Heart right ventricle (tissue), 16 donors: ENCODE measurements at regions not wholly inside any gene's neighbourhood (a gene's known extent, or its start where the extent isn't known, plus 50 kb on each side); places are given as distances from the start of the nearest gene placed in this dataset.

Experiments
- ATAC-seq, 8 donors: fragments of 200-7000 bp; cut with Tn5 transposase; one replicate each; pipeline ENCODE4 v1.9.1; 2020; ENCODE audit warnings: mild to moderate bottlenecking in 8 of 8, moderate library complexity in 8 of 8, moderate number of reproducible peaks in 1 of 8
- DNase-seq, 2 donors: peaks; one replicate each; pipeline ENCODE4 v3.0.0-alpha.2; 2020
- H3K27ac ChIP-seq, 10 donors: fragments of 200-600 bp; sonication (generic) in 2 of 10; one replicate each; pipeline versions ENCODE4 v1.5.0 to v1.8.0; 2020 to 2022; ENCODE audit warnings: mild to moderate bottlenecking in 3 of 10
- H3K27me3 ChIP-seq, 7 donors: fragments of 200-600 bp; one replicate each; pipeline ENCODE4 v1.8.0; 2021 to 2022; ENCODE audit warnings: mild to moderate bottlenecking in 2 of 7
- H3K36me3 ChIP-seq, 9 donors: fragments of 200-600 bp; sonication (generic) in 1 of 9; one replicate each; pipeline versions ENCODE4 v1.5.0 to v1.8.0; 2020 to 2022; ENCODE audit warnings: mild to moderate bottlenecking in 2 of 9
- H3K4me1 ChIP-seq, 9 donors: fragments of 200-600 bp; sonication (generic) in 1 of 9; one replicate each; pipeline versions ENCODE4 v1.5.0 to v1.8.0; 2020 to 2022; ENCODE audit warnings: mild to moderate bottlenecking in 4 of 9
- H3K4me3 ChIP-seq, 10 donors: fragments of 200-600 bp; sonication (generic) in 2 of 10; one replicate each; pipeline versions ENCODE4 v1.5.0 to v1.8.0; 2020 to 2022; ENCODE audit warnings: mild to moderate bottlenecking in 7 of 10, moderate library complexity in 2 of 10
- H3K9me3 ChIP-seq, 11 donors: fragments of 200-600 bp in 10 of 11; sonication (generic) in 2 of 11; one replicate each; pipeline versions ENCODE4 v1.5.0 to v1.8.0; 2013 to 2022; ENCODE audit warnings: mild to moderate bottlenecking in 2 of 11, control low read depth in 1 of 11, moderate library complexity in 1 of 11
- WGBS, 2 donors: extraction: QIAGEN DNeasy Blood & Tissue Kit; methylation state at CpG; one replicate each; pipeline ENCODE4 v1.1.7; 2013; ENCODE audit warnings: inconsistent platforms in 1 of 2; 5-methylcytosine and 5-hydroxymethylcytosine counted together
- intact Hi-C, 10 donors: fragments of 100-400 bp; cut with DNase I; formaldehyde crosslinking; loops; one replicate each; pipeline versions ENCODE4 v1.11.1 to v1.14.2; 2022
- TF ChIP-seq, protein P1 (sequence below), 9 donors: fragments of 200-600 bp; sonication (generic) in 2 of 9; IDR thresholded peaks; one replicate each; pipeline versions ENCODE4 v1.5.0 to v1.8.0; 2021 to 2022; ENCODE audit warnings: antibody characterized with exemption in 9 of 9, mild to moderate bottlenecking in 5 of 9, moderate library complexity in 1 of 9
- donor health status: Arrhythmogenic right ventricular cardiomyopathy.
- donor health status: ischemic (EF 13 %, LVEDD 7.1; RV severe dilation, severe dysfunction).
- donor health status: healthy with polysubstance abuse.
- donor health status: DM: no; HTN: yes; CAD: no.
- donor health status: DM: no; HTN: no; CAD: no.
- donor health status: ischemic (EF 25% LVEDD 6.9; RV normal size, moderate dysfunction).
- donor health status: ischemic (EF 25% LVEDD 5.7; RV mildly dilated, moderate dysfunction).
- donor health status: healthy.
- donor health status: DM: yes; HTN: yes; CAD: no.
- donor health status: Ischemic cardiomyopathy.
- donor health status: ischemic (EF 35%, LVEDD 5.7; RV mildly dilated, moderate dysfunction).
- donor health status: nonischemic (EF 11% LVEDD 7.7; RV severe dilation, severe dysfunction).
- donor health status: DM: yes; HTN: yes; CAD: no.
- donor health status: PGD.
- donor health status: ischemic (EF 29% LVEDD 5.4; RV normal size, mild dysfunction).
- donor health status: nonischemic (EF 23%, LVEDD 6.1; RV moderate dilation, normal function).

DNA sequence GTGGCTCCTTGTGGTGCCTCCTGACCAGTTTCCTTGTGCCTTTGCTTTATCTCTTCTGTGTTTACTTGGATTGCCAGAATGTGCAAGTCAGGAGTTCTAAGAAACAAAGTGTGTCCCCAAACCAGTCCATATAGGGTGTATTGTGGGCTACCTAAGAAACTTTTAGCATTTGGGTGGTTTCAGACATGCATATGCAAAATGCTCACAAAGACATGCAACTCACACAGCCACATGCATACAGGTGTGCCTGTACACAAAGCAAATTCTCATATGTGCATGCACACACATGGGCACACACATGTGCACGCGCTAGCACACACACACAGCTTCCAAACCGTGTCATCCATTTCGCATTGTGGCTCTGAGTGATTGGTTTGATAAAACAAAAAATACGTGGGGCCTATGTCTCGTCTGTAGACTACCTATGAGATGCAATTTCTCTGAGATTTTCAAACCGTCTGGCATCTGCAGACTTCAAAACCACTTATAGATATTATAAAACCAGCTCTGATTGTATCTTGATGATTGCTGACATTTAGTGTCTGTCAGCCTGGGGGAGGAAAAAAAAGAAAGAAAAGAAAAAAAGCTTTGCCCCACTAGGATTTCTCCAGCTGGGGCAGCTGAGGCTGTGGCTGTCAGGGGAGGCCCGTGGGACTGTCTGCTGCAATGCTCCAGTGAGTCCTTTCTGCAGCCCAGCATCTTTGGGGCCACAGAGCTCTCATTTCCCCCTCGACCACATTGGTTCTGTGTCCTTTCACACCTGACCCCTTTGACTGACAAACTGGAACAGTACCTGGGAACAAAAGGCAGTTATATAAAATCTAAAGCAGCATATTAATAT is 556.1 kb downstream of the CMPK2 start:
- peaks cover 0 to 4% (median 0%) of the 10 kb centered on the region in 9 donors for H3K4me1 ChIP-seq
- no peak for DNase-seq
- no peak overlapping the region for H3K4me3 ChIP-seq
- H3K9me3 ChIP-seq = no peaks in the 10 kb centered on the region
- no peak overlapping the region for H3K27ac ChIP-seq
- peaks cover 0 to 7% (median 0%) of the 10 kb centered on the region in 7 donors for H3K27me3 ChIP-seq
- TF ChIP-seq, protein P1, sequence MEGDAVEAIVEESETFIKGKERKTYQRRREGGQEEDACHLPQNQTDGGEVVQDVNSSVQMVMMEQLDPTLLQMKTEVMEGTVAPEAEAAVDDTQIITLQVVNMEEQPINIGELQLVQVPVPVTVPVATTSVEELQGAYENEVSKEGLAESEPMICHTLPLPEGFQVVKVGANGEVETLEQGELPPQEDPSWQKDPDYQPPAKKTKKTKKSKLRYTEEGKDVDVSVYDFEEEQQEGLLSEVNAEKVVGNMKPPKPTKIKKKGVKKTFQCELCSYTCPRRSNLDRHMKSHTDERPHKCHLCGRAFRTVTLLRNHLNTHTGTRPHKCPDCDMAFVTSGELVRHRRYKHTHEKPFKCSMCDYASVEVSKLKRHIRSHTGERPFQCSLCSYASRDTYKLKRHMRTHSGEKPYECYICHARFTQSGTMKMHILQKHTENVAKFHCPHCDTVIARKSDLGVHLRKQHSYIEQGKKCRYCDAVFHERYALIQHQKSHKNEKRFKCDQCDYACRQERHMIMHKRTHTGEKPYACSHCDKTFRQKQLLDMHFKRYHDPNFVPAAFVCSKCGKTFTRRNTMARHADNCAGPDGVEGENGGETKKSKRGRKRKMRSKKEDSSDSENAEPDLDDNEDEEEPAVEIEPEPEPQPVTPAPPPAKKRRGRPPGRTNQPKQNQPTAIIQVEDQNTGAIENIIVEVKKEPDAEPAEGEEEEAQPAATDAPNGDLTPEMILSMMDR (IDR thresholded peaks at IDR 0.05) = no peak
- ATAC-seq = no peak
- intact Hi-C loops = no loop called here
- WGBS, 2 donors = 69 to 75% methylated on average over 9 of the region's 9 CpGs
- H3K36me3 ChIP-seq = no peaks in the 10 kb centered on the region

DNA sequence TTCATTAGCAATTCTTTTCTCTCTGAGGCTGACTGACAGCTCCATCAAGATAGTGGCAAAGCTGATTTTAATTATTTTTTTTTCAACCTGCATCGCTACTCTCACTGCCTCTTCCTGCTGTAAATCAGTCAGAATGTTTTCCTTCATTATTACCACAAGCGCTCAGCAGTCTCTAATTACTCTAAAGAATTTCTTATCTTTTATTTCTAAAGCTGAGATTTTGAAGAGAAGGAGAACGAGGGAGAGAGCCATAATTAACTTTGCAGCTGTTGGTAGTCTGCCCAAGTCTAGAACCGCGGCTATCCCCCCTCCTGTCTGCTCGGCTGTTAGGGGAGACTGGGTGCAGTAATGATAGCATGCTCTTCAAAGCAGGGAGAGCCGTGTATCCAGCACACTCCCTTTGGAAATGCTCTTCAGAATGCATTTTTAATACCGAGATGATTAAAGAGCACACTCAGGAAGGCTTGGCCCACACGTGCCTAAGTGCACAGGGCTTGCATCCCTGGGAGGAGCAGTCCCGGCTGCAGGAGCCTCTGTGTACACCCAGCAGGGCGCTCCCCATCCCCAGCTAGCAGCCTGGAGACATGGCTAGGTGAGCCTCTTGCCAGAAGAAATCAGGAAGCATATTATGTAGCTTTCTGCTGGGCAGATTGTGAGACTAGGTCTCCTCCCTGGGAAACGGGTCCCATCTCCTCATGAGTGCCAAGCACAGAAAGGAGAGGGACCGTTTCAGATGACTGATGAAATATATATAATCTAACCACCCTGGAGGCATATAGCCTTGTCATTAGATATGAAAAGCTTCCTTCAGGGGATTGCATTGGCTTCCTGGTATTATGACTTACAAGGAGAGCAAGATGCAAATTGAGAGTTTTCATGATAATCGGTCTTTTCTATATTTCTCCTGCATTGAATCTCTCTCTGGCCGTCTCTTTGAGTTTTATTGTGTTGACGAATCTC is 555.2 kb downstream of the CMPK2 start:
- WGBS, 2 donors = 40 to 43% methylated on average over 16 of the region's 16 CpGs
- intact Hi-C loops = no loop called here
- DNase-seq (no peak), ATAC-seq (no peak)
- Histone ChIP-seq H3K4me1 (peaks cover 0 to 4% (median 0%) of the 10 kb centered on the region in 9 donors), H3K27ac (no peak overlapping the region), H3K4me3 (no peak overlapping the region), H3K9me3 (no peaks in the 10 kb centered on the region), H3K36me3 (no peaks in the 10 kb centered on the region), H3K27me3 (peaks cover 0 to 10% (median 0%) of the 10 kb centered on the region in 7 donors)
- TF ChIP-seq, protein P1 (IDR thresholded peaks at IDR 0.05) = no peak

DNA sequence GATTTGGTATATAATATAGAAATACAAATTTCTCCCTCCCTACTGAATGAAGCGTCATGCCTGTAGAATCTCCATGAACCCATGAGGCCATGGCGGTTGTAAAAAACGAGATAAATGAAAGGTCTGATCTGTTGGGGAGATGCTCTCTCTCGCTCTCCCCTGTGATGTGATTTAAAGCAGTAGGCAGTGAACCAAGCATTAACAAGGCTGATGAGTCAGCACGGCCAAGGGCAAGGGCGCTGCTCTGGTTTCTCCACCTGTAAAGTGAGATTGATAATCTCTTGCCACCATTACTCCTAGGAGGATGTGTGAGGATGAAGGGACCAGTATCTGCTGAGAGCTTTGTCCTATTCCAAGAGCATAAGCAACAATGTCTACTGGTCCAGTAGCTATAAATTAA is 553.3 kb downstream of the CMPK2 start:
- TF ChIP-seq, protein P1 (IDR thresholded peaks at IDR 0.05) = no peak
- intact Hi-C loops = no loop called here
- WGBS, 2 donors = 89% methylated on average over 6 of the region's 6 CpGs

DNA sequence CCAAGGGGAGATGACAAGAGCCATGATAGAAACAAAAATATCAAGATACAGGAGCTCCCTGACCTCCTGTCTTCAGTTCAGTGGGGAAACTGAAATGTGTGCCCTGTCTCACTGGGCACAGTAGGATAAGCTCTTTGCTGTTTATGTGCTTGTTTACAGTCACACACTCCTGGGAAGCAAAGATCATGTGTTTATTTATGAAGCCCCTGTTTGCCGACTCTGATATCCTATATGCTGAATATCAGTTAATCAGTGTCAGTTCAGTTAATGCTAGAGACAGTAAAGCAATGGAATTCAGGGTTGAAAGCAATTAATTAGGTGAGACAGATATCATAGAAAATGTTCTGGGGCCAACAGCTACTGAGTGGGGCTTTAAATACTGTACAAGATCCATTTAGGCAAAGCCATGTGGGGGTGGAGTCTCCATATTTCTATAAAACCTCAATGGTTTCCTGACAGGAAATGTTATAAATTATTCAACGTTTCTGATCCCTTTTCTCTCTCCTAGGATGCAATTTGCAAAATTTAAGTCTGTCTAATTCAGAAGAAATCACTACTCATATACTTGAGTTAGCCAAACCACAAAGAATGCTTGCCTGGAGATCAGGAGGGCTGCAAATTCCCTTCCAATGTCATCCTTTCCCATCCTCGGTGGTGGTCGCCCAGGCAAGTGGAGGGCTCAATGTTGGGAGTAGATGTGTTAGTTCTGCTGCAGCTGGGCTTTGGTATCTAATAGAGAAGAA is 551.3 kb downstream of the CMPK2 start:
- Histone ChIP-seq H3K27me3 (peaks cover 0 to 10% (median 0%) of the 10 kb centered on the region in 7 donors), H3K4me3 (no peak overlapping the region), H3K9me3 (no peaks in the 10 kb centered on the region), H3K27ac (no peak overlapping the region), H3K36me3 (no peaks in the 10 kb centered on the region), H3K4me1 (peaks cover 0 to 4% (median 0%) of the 10 kb centered on the region in 9 donors)
- DNase-seq (no peak), ATAC-seq (no peak)
- intact Hi-C loops = no loop called here
- TF ChIP-seq, protein P1 (IDR thresholded peaks at IDR 0.05) = no peak
- 57 to 62% methylated on average over 4 of the region's 4 CpGs for WGBS, 2 donors

More for the DNA sequence above, 553.3 kb downstream of the CMPK2 start:
- DNase-seq (no peak), ATAC-seq (no peak)
- no peaks in the 10 kb centered on the region for H3K9me3 ChIP-seq
- H3K4me1 ChIP-seq = peaks cover 0 to 4% (median 0%) of the 10 kb centered on the region in 9 donors
- H3K4me3 ChIP-seq = no peak overlapping the region
- H3K27ac ChIP-seq = no peak overlapping the region
- H3K36me3 ChIP-seq = no peaks in the 10 kb centered on the region
- H3K27me3 ChIP-seq = peaks cover 0 to 10% (median 0%) of the 10 kb centered on the region in 7 donors
